Caco-2 (cell line): ENCODE measurements at regions not wholly inside any gene's neighbourhood (a gene's known extent, or its start where the extent isn't known, plus 50 kb on each side); places are given as distances from the start of the nearest gene placed in this dataset.
A peak's percentile ranks its signal among the peaks of the same experiment; 100 is the strongest.
"Not testable (repeated sequence)": the region's sequence is repeated elsewhere in the genome, so short reads cannot be mapped to it uniquely, and the experiment has no call there.

Experiments
- BruUV-seq: library from RNA; stranded (reverse); fragments of 400-500 nt; replicated peaks from 2 replicates; lab custom pipeline; 2021; lab: Mats Ljungman, UMichigan
- CTCF ChIA-PET: fragments of 300-600 bp; sonication (Branson Sonifier 250); formaldehyde crosslinking; loops from one replicate; lab custom pipeline; 2022; ENCODE audit warnings: antibody characterized with exemption; lab: Charles Lee
- POLR2A ChIA-PET: fragments of 300-600 bp; sonication (Branson Sonifier 250); formaldehyde crosslinking; loops from one replicate; lab custom pipeline; 2022; ENCODE audit warnings: antibody characterized with exemption; lab: Charles Lee
- DNase-seq, 2 experiments: peaks; one replicate each; pipeline versions ENCODE4 v3.0.0 to v3.0.0-alpha.2; 2020 to 2022
- H3K27me3 ChIP-seq: replicated peaks from 2 replicates; pipeline ENCODE4 v1.6.0; 2011; ENCODE audit warnings: low read length; ENCODE audit not compliant: control insufficient read depth, insufficient read depth
- H3K36me3 ChIP-seq: 2 replicates; pipeline ENCODE4 v1.5.1; 2011; ENCODE audit warnings: low read length; ENCODE audit not compliant: control insufficient read depth, insufficient read depth
- H3K4me1 ChIP-seq: fragments of 250-450 bp; sonication (Bioruptor Pico); 2 replicates; pipeline ENCODE4 v1.5.1; 2020; ENCODE audit warnings: mild to moderate bottlenecking
- H3K4me3 ChIP-seq: 2 replicates; pipeline ENCODE4 v1.5.1; 2011; ENCODE audit warnings: low read depth, mild to moderate bottlenecking, control low read depth, low read length
- H3K9me3 ChIP-seq: fragments of 250-450 bp; sonication (Bioruptor Pico); 2 replicates; pipeline ENCODE4 v1.5.1; 2020; ENCODE audit warnings: mild to moderate bottlenecking, moderate library complexity
- H3K27ac Mint-ChIP-seq: one replicate; pipeline ENCODE4 v1.8.0; 2022; ENCODE audit warnings: mixed read lengths; ENCODE audit not compliant: unreplicated experiment
- H3K27me3 Mint-ChIP-seq: one replicate; pipeline ENCODE4 v1.8.0; 2022; ENCODE audit warnings: mixed read lengths; ENCODE audit not compliant: insufficient read depth, unreplicated experiment
- H3K36me3 Mint-ChIP-seq: one replicate; pipeline ENCODE4 v1.8.0; 2022; ENCODE audit warnings: mild to moderate bottlenecking, mixed read lengths; ENCODE audit not compliant: insufficient read depth, unreplicated experiment
- H3K4me1 Mint-ChIP-seq: one replicate; pipeline ENCODE4 v1.8.0; 2022; ENCODE audit warnings: low read depth, mixed read lengths; ENCODE audit not compliant: unreplicated experiment
- H3K4me3 Mint-ChIP-seq: one replicate; pipeline ENCODE4 v1.8.0; 2022; ENCODE audit warnings: mild to moderate bottlenecking, moderate library complexity, mixed read lengths; ENCODE audit not compliant: unreplicated experiment
- H3K9me3 Mint-ChIP-seq: one replicate; pipeline ENCODE4 v1.8.0; 2022; ENCODE audit warnings: mixed read lengths; ENCODE audit not compliant: unreplicated experiment
- intact Hi-C: fragments of 100-400 bp; cut with micrococcal nuclease; formaldehyde crosslinking; loops from one replicate; pipeline ENCODE4 v1.10.0; 2022; ENCODE audit not compliant: unreplicated experiment
- TF ChIP-seq, protein P1 (sequence below), 2 experiments: fragments of 200-600 bp in 1 of 2; IDR thresholded peaks; 1 replicate in 1 of 2; 2 replicates in 1 of 2; pipeline versions ENCODE4 v1.5.1 to v1.8.0; 2011 to 2022; ENCODE audit warnings: antibody characterized with exemption in 1 of 2, control low read depth in 1 of 2, inconsistent platforms in 1 of 2, low read depth in 1 of 2, low read length in 1 of 2, mild to moderate bottlenecking in 1 of 2, moderate library complexity in 1 of 2; ENCODE audit not compliant: insufficient read depth in 1 of 2, severe bottlenecking in 1 of 2, unreplicated experiment in 1 of 2

DNA sequence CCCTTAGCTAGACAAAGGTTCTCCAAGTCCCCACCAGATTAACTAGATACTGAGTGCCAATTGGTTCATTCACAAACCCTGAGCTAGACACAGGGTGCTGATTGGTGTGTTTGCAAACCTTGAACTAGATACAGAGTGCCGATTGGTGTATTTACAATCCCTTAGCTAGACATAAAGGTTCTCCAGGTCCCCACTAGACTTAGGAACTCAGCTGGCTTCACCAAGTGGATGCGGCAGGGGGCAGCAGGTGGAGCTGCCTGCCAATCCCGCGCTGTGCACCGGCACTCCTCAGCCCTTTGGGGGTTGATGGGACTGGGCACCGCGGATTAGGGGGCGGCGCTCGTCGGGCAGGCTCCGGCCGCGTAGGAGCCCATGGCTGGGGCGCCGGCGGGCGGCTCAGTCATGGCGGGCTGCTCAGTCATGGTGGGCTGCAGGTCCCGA lies 157.6 kb downstream of the KLRB1 start:
- Mint-ChIP-seq H3K4me1 (peaks cover 13% of the 10 kb centered on the region), H3K27ac (peak overlapping the region; percentile 99), H3K36me3 (peaks cover 25% of the 10 kb centered on the region), H3K4me3 (peak overlapping the region; percentile 100)
- DNase-seq, BruUV-seq, H3K36me3 ChIP-seq, H3K9me3 Mint-ChIP-seq, intact Hi-C loops, H3K27me3 ChIP-seq, H3K4me1 ChIP-seq, H3K4me3 ChIP-seq, H3K27me3 Mint-ChIP-seq, H3K9me3 ChIP-seq: not testable (repeated sequence)
- ChIA-PET POLR2A (interaction anchor here (0.6 kb wide), 1 partner anchor 1273 kb away, joined by 3 read pairs; no protein-coding TSS in a partner anchor), CTCF (interaction anchor here (1.3 kb wide), 1 partner anchor 19 kb away, joined by 5 read pairs; no protein-coding TSS in a partner anchor)

DNA sequence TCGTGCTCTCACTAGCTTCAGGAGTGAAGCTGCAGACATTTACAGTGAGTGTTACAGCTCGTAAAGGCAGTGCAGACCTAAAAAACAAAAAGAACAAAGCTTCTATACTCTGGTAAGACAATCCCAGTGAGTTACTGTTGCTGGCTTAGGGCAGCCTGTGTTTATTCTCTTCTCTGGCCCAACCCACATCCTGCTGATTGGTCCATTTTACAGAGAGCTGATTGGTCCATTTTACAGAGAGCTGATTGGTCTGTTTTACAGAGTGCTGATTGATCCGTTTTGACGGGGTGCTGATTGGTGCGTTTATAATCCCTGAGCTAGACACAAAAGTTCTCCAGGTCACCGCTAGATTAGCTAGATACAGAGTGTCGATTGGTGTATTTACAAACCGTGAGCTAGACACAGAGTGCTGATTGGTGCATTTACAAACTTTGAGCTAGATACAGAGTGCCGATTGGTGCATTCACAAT lies 158.0 kb downstream of the KLRB1 start:
- Mint-ChIP-seq H3K36me3 (peaks cover 25% of the 10 kb centered on the region), H3K4me1 (peaks cover 13% of the 10 kb centered on the region), H3K4me3 (peak overlapping the region; percentile 100), H3K27ac (peak overlapping the region; percentile 99)
- H3K9me3 Mint-ChIP-seq, H3K9me3 ChIP-seq, intact Hi-C loops, H3K27me3 ChIP-seq, H3K27me3 Mint-ChIP-seq, H3K36me3 ChIP-seq, H3K4me1 ChIP-seq, BruUV-seq: not testable (repeated sequence)
- ChIA-PET CTCF (interaction anchor here (1.3 kb wide), 1 partner anchor 19 kb away, joined by 5 read pairs; no protein-coding TSS in a partner anchor), POLR2A (interaction anchor here (0.6 kb wide), 1 partner anchor 1274 kb away, joined by 3 read pairs; no protein-coding TSS in a partner anchor)
- peak; percentile 49 to 60 for DNase-seq
- peak overlapping the region; percentile 13; the same call in 1 of the 2 replicates for H3K4me3 ChIP-seq

DNA sequence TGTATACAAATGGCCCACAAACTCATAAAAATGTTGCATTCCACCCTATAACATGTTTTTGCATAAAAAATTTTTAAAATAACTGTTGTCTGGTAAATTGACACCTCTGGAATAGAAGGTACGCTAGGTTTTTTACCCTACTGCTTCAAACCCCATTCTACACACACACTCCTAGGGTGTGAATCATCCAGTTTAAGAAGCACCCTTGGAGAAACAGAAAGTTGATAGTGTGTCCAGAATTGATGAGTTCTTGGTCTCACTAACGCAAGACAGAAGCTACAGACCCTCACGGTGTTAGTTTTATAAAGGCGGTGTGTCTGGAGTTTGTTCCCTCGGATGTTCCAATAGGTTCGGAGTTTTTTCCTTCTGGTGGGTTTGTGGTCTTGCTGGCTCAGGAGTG lies 158.5 kb downstream of the KLRB1 start:
- H3K9me3 Mint-ChIP-seq, result no peaks in the 10 kb centered on the region
- H3K36me3 Mint-ChIP-seq, result peaks cover 25% of the 10 kb centered on the region
- peak overlapping the region; percentile 100 for H3K4me3 Mint-ChIP-seq
- Histone ChIP-seq H3K9me3 (no peaks in the 10 kb centered on the region), H3K36me3 (no peaks in the 10 kb centered on the region), H3K27me3 (no peaks in the 10 kb centered on the region), H3K4me1 (no peaks in the 10 kb centered on the region), H3K4me3 (peak overlapping the region; percentile 82)
- peaks cover 13% of the 10 kb centered on the region for H3K4me1 Mint-ChIP-seq
- peak overlapping the region; percentile 99 for H3K27ac Mint-ChIP-seq
- TF ChIP-seq, protein P1, sequence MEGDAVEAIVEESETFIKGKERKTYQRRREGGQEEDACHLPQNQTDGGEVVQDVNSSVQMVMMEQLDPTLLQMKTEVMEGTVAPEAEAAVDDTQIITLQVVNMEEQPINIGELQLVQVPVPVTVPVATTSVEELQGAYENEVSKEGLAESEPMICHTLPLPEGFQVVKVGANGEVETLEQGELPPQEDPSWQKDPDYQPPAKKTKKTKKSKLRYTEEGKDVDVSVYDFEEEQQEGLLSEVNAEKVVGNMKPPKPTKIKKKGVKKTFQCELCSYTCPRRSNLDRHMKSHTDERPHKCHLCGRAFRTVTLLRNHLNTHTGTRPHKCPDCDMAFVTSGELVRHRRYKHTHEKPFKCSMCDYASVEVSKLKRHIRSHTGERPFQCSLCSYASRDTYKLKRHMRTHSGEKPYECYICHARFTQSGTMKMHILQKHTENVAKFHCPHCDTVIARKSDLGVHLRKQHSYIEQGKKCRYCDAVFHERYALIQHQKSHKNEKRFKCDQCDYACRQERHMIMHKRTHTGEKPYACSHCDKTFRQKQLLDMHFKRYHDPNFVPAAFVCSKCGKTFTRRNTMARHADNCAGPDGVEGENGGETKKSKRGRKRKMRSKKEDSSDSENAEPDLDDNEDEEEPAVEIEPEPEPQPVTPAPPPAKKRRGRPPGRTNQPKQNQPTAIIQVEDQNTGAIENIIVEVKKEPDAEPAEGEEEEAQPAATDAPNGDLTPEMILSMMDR (IDR thresholded peaks at IDR 0.05; ENCODE audit: insufficient read depth in 1 of 2, low read depth in 1 of 2, low read length in 1 of 2, severe bottlenecking in 1 of 2, unreplicated experiment in 1 of 2), result no peak
- CTCF ChIA-PET, result interaction anchor here (1.3 kb wide), 1 partner anchor 20 kb away, joined by 5 read pairs; no protein-coding TSS in a partner anchor
- DNase-seq, result no peak
- no peaks in the 10 kb centered on the region for H3K27me3 Mint-ChIP-seq
- BruUV-seq, result no TSS peak
- POLR2A ChIA-PET, result no interaction called here
- intact Hi-C loops, result no loop called here

DNA sequence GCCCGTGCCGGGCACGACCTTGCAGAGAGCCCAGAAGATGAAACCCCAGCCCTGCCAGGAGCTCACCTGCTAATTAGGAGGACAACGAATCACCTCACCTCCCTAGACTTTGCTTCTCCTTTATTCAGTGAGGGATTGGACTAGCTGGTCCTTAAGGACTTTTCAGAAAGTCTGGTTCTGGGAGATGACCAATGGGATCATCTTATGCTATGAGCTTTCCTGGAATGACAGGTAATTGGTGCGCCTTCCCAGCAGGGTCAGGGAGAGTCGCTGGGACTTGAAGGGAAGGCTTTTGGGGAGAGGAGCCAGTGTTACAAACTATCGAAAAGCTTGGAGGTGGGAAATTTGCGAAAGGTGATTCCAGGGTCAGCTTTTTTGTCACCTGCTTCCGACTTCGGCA lies 159.1 kb downstream of the KLRB1 start:
- peaks cover 25% of the 10 kb centered on the region for H3K36me3 Mint-ChIP-seq
- H3K27me3 ChIP-seq, H3K9me3 ChIP-seq, H3K9me3 Mint-ChIP-seq, H3K36me3 ChIP-seq, intact Hi-C loops, POLR2A ChIA-PET, CTCF ChIA-PET, H3K27me3 Mint-ChIP-seq, H3K4me1 ChIP-seq: not testable (repeated sequence)
- peak; percentile 62 to 67 for DNase-seq
- peak overlapping the region; percentile 100 for H3K4me3 Mint-ChIP-seq
- TSS peak; percentile 62 for BruUV-seq
- peak overlapping the region; percentile 82 for H3K4me3 ChIP-seq
- H3K27ac Mint-ChIP-seq, result peak overlapping the region; percentile 99
- peaks cover 13% of the 10 kb centered on the region for H3K4me1 Mint-ChIP-seq

DNA sequence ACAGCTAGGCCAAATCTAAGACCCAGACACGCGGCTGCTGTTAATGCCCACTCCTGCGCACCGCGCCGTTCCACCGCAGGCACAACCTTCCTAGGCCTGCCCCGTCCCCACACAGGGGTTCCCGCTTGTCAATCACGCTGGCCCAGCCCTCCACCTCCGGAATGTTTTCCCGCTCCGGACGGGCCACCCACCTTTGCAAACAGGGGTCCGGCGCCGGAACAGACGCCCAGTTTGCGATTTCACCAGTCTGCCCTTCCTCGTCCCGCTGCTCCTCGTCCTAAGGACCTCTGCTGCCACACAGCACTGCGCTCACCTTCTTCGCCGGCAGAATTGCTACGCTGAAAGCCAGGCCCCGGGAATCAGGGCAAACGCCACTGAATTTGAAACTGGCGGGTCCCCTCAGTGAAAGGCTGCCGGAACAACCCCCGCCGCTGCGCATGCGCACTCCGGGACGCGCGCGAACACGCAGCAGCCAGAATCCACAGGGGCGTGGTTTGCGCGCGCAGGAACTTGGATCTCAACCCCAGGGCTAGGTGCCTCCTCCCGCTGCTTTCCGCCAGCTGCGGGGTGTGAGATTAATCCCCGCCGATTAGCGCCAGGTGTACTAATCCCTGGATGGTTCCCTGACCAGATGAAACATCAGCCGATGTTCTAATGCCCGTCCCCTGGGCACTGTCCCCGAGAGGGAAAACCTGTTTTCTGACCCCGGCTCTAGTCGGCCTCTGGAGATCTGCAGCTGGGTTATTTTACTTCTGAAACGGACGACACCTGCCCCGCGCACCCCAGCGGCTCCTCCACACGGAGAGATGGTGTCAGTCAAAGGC lies 159.7 kb downstream of the KLRB1 start:
- peaks cover 13% of the 10 kb centered on the region for H3K4me1 Mint-ChIP-seq
- intact Hi-C loops, H3K9me3 Mint-ChIP-seq, POLR2A ChIA-PET, H3K4me1 ChIP-seq, CTCF ChIA-PET, BruUV-seq, H3K27me3 ChIP-seq, H3K36me3 ChIP-seq, H3K27me3 Mint-ChIP-seq, H3K9me3 ChIP-seq: not testable (repeated sequence)
- DNase-seq, result peak; percentile 96
- H3K4me3 ChIP-seq, result peak overlapping the region; percentile 82
- peak overlapping the region; percentile 99 for H3K27ac Mint-ChIP-seq
- H3K36me3 Mint-ChIP-seq, result peaks cover 25% of the 10 kb centered on the region
- H3K4me3 Mint-ChIP-seq, result peak overlapping the region; percentile 100
